GM18502 (cell line): ENCODE measurements at regions not wholly inside any gene's neighbourhood (a gene's known extent, or its start where the extent isn't known, plus 50 kb on each side); places are given as distances from the start of the nearest gene placed in this dataset.
A peak's percentile ranks its signal among the peaks of the same experiment; 100 is the strongest.

Experiments
- ATAC-seq: cut with Tn5 transposase; IDR thresholded peaks from one replicate; pipeline ENCODE4 v1.9.1; 2021; ENCODE audit warnings: mild to moderate bottlenecking; ENCODE audit not compliant: unreplicated experiment, poor library complexity

- ATAC-seq, result no peak
These were observed 67.7 kb downstream of the AKR1B1 start for GRCh38 chr7:134391223-134391622.

GRCh38 chr7:134388336-134389019, 70.4 kb downstream of the AKR1B1 start:
- ATAC-seq, result peak; percentile 48

- ATAC-seq, result no peak
These were observed 61.8 kb upstream of the SLC35B4 start for GRCh38 chr7:134378562-134378961.

- ATAC-seq, result no peak
These were observed 60.0 kb upstream of the SLC35B4 start for GRCh38 chr7:134376693-134377092.

GRCh38 chr7:134375206-134375605, 58.5 kb upstream of the SLC35B4 start:
- no peak for ATAC-seq

GRCh38 chr7:134374791-134375190, 58.1 kb upstream of the SLC35B4 start:
- ATAC-seq, result no peak

GRCh38 chr7:134374291-134374690, 57.6 kb upstream of the SLC35B4 start:
- no peak for ATAC-seq

- ATAC-seq, result no peak
These were observed 56.1 kb upstream of the SLC35B4 start for GRCh38 chr7:134372858-134373257.

GRCh38 chr7:134371971-134372370, 55.2 kb upstream of the SLC35B4 start:
- no peak for ATAC-seq

GRCh38 chr7:134371536-134371935, 54.8 kb upstream of the SLC35B4 start:
- ATAC-seq, result no peak

- no peak for ATAC-seq
These were observed 53.4 kb upstream of the SLC35B4 start for GRCh38 chr7:134370135-134370534.

- no peak for ATAC-seq
These were observed 52.3 kb upstream of the SLC35B4 start for GRCh38 chr7:134368851-134369544.

- ATAC-seq, result no peak
These were observed 51.4 kb upstream of the SLC35B4 start for GRCh38 chr7:134367956-134368749.
